Endothelial cell of umbilical vein (primary cell): ENCODE measurements at regions not wholly inside any gene's neighbourhood (a gene's known extent, or its start where the extent isn't known, plus 50 kb on each side); places are given as distances from the start of the nearest gene placed in this dataset.
A peak's percentile ranks its signal among the peaks of the same experiment; 100 is the strongest.

ENCODE experiments used
- BruUV-seq: library from RNA; stranded (reverse); fragments of 400-500 nt; replicated peaks from 2 replicates; lab custom pipeline; 2021; lab: Mats Ljungman, UMichigan
- CTCF ChIA-PET: fragments of 300-600, 350-600 bp; sonication (Branson Sonifier 250); formaldehyde crosslinking; loops from one replicate; lab custom pipeline; 2021; ENCODE audit warnings: antibody characterized with exemption, inconsistent platforms; lab: Charles Lee
- POLR2A ChIA-PET: fragments of 300-600, 350-600 bp; sonication (Branson Sonifier 250); formaldehyde crosslinking; loops from one replicate; lab custom pipeline; 2021; ENCODE audit warnings: antibody characterized with exemption, inconsistent platforms; lab: Charles Lee
- DNase-seq: peaks from one replicate; pipeline ENCODE4 v3.0.0-alpha.2; 2011; ENCODE audit warnings: low read depth, low spot score
- FAIRE-seq: peaks from 2 replicates; lab custom pipeline; 2011; peaks lifted over from hg19 to GRCh38; lab: Jason Lieb, UNC
- H2AFZ ChIP-seq: 2 replicates; pipeline ENCODE4 v1.6.0; 2012; ENCODE audit warnings: low read depth, low read length, control low read depth, inconsistent platforms
- H3K27ac ChIP-seq: 2 replicates; pipeline ENCODE4 v1.5.1; 2011; ENCODE audit warnings: low read depth, mild to moderate bottlenecking, control low read depth, low read length, moderate library complexity; ENCODE audit not compliant: insufficient read depth
- H3K27me3 ChIP-seq, 2 experiments: 2 replicates each; pipeline versions ENCODE4 v1.6.0 to v1.6.1; 2011; ENCODE audit warnings: low read length in 2 of 2, mixed read lengths in 1 of 2; ENCODE audit not compliant: control insufficient read depth in 2 of 2, insufficient read depth in 2 of 2
- H3K36me3 ChIP-seq, 2 experiments: 2 replicates in 1 of 2; 3 replicates in 1 of 2; pipeline ENCODE4 v1.5.1; 2011; ENCODE audit warnings: low read length in 2 of 2, mild to moderate bottlenecking in 1 of 2, moderate library complexity in 1 of 2; ENCODE audit not compliant: control insufficient read depth in 2 of 2, insufficient read depth in 2 of 2; ENCODE audit errors: extremely low read depth in 1 of 2
- H3K4me1 ChIP-seq: 3 replicates; pipeline ENCODE4 v1.5.1; 2011; ENCODE audit warnings: mild to moderate bottlenecking, low read length; ENCODE audit not compliant: control insufficient read depth, insufficient read depth; ENCODE audit errors: extremely low read depth
- H3K4me2 ChIP-seq: 2 replicates; pipeline ENCODE4 v1.6.1; 2011; ENCODE audit warnings: low read length, control low read depth, mixed read lengths; ENCODE audit not compliant: insufficient read depth
- H3K4me3 ChIP-seq, 3 experiments: fragments of 200-600 bp in 1 of 3; sonication (generic), shearing (Covaris generic) in 1 of 3; replicated peaks in 1 of 3; 2 replicates each; pipeline ENCODE4 v1.5.1; 2011 to 2016; ENCODE audit warnings: control low read depth in 3 of 3, low read length in 3 of 3, mild to moderate bottlenecking in 2 of 3, inconsistent platforms in 1 of 3, low read depth in 1 of 3, moderate library complexity in 1 of 3; ENCODE audit not compliant: insufficient read depth in 1 of 3
- H3K79me2 ChIP-seq: 2 replicates; pipeline ENCODE4 v1.6.0; 2012; ENCODE audit warnings: low read length, inconsistent platforms; ENCODE audit not compliant: control insufficient read depth, insufficient read depth
- H3K9ac ChIP-seq: replicated peaks from 2 replicates; pipeline ENCODE3; 2011; ENCODE audit warnings: low read length, control low read depth; ENCODE audit not compliant: insufficient read depth; ENCODE audit errors: extremely low read depth
- H3K9me1 ChIP-seq: replicated peaks from 3 replicates; pipeline ENCODE4 v1.6.0; 2011; ENCODE audit warnings: mild to moderate bottlenecking, low read length; ENCODE audit not compliant: control insufficient read depth, insufficient read depth; ENCODE audit errors: extremely low read depth
- H3K9me3 ChIP-seq: replicated peaks from 2 replicates; pipeline ENCODE4 v1.5.1; 2012; ENCODE audit warnings: low read length, inconsistent platforms; ENCODE audit not compliant: control insufficient read depth, insufficient read depth
- H4K20me1 ChIP-seq: replicated peaks from 2 replicates; pipeline ENCODE3; 2011; ENCODE audit warnings: mild to moderate bottlenecking, low read length; ENCODE audit not compliant: control insufficient read depth, insufficient read depth; ENCODE audit errors: extremely low read depth
- FOS ChIP-seq: IDR thresholded peaks from 2 replicates; pipeline ENCODE4 v1.6.1; 2011; ENCODE audit warnings: mild to moderate bottlenecking, low read length, moderate library complexity, borderline replicate concordance; ENCODE audit not compliant: insufficient read depth
- GATA2 ChIP-seq: IDR thresholded peaks from 2 replicates; pipeline ENCODE4 v1.7.0; 2011; ENCODE audit warnings: low read depth, mild to moderate bottlenecking, moderate library complexity, mixed read lengths, low read length; ENCODE audit not compliant: insufficient read length, insufficient read depth
- JUN ChIP-seq: IDR thresholded peaks from 2 replicates; pipeline ENCODE4 v1.6.1; 2011; ENCODE audit warnings: borderline replicate concordance, low read depth; ENCODE audit not compliant: insufficient read length, insufficient read depth
- POLR2AphosphoS5 ChIP-seq: IDR thresholded peaks from 2 replicates; pipeline ENCODE4 v1.6.1; 2012; ENCODE audit warnings: low read depth, mild to moderate bottlenecking, control low read depth, low read length, moderate library complexity; ENCODE audit not compliant: insufficient read depth
- dilution Hi-C: fragments of 300-500 bp; cut with MboI; formaldehyde crosslinking; loops from one replicate; pipeline ENCODE4 v1.15.0; 2019; ENCODE audit warnings: low sequenced_read_pairs; ENCODE audit not compliant: extremely low pct_ligation_motif_present
- intact Hi-C: fragments of 100-400 bp; cut with micrococcal nuclease; formaldehyde crosslinking; loops from one replicate; pipeline ENCODE4 v1.10.0; 2022
- TF ChIP-seq, protein P1 (sequence below), 2 donors: IDR thresholded peaks; 1 replicate in 1 of 2; 2 replicates in 1 of 2; pipeline ENCODE4 v1.5.1; 2011; ENCODE audit warnings: low read length in 2 of 2, mild to moderate bottlenecking in 2 of 2, moderate library complexity in 2 of 2, control low read depth in 1 of 2, inconsistent platforms in 1 of 2, low read depth in 1 of 2; ENCODE audit not compliant: insufficient read depth in 1 of 2; ENCODE audit errors: extremely low read depth in 1 of 2

DNA sequence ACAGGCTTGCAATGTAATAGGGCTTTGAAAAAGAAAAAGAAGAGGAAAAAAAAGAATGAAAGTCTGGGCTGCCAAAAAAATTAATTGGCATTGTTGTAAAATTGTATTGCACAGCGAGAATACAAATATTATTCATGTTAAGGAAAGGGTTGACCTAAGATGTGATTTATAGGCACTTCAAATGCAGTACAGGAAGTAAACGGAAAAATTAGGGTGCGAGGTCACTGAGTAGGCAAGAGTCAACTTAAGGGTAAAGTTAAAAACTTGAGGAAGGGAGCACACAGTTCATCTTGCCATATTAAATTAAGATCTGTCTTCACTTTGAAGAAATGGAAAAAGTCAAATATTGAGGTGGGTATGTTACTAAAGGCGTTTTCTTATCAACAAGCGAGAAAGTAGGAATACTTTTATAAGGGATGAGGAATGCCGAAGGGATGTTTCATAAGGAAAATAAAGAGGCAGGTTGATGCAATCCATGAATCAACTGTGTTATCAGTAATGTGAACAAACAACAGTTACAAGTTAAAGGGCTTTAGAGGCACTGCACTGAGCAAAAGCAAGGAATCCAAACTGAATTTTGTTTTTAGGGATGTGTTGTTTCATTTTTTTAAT, 123.0 kb downstream of the WT1 start:
- Histone ChIP-seq H3K4me1 (no peaks in the 10 kb centered on the region), H3K4me3 (no peak overlapping the region), H3K27me3 (no peaks in the 10 kb centered on the region), H3K4me2 (no peak overlapping the region), H2AFZ (no peak overlapping the region), H3K27ac (no peak overlapping the region), H4K20me1 (no peaks in the 10 kb centered on the region), H3K79me2 (no peaks in the 10 kb centered on the region), H3K9me1 (no peaks in the 10 kb centered on the region), H3K9ac (no peak overlapping the region), H3K9me3 (no peaks in the 10 kb centered on the region), H3K36me3 (no peaks in the 10 kb centered on the region)
- dilution Hi-C loops: no loop called here
- POLR2A ChIA-PET: no interaction called here
- DNase-seq (peak; percentile 9), FAIRE-seq (no peak)
- TF ChIP-seq JUN (no peak), FOS (peak; percentile 11), POLR2AphosphoS5 (no peak), GATA2 (no peak)
- intact Hi-C loops: no loop called here
- CTCF ChIA-PET: interaction anchor here (0.6 to 1.2 kb wide), 11 partner anchors 9 to 481 kb away, joined by 3 to 31 read pairs (median 6); no protein-coding TSS in a partner anchor
- no TSS peak for BruUV-seq

DNA sequence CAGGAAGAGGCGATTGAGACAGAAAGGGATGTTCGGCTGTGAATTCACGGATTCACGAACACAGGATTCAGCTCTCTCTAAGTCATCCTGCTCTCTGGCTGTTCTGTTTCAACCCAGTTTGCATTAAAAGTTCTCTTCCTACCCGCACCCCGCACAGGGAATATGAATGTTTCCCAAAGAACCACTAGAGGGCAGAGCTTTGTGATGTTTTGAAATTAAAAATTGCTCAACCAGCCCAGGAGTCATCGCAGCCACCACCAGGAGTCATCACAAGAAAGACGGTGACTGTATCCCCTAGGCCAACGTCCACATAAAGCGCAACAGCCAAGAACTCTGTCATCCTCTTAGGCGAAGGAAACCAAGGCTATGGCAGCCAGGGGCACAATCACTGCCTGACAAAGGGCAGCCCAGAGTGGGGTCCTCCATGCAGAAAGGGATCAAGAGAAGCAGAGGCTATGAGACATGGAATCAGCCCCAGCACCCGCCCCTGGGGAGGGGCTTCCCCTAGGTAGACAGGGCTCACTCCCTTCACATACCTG, 122.4 kb downstream of the WT1 start:
- FAIRE-seq (peak; percentile 69), DNase-seq (peak; percentile 51)
- Histone ChIP-seq H2AFZ (no peak overlapping the region), H3K4me3 (no peak overlapping the region), H3K36me3 (no peaks in the 10 kb centered on the region), H3K27ac (no peak overlapping the region), H3K9ac (no peak overlapping the region), H3K27me3 (no peaks in the 10 kb centered on the region), H3K4me1 (no peaks in the 10 kb centered on the region), H3K79me2 (no peaks in the 10 kb centered on the region), H3K4me2 (no peak overlapping the region), H3K9me3 (no peaks in the 10 kb centered on the region), H4K20me1 (no peaks in the 10 kb centered on the region), H3K9me1 (no peaks in the 10 kb centered on the region)
- ChIA-PET POLR2A (no interaction called here), CTCF (interaction anchor here (0.6 to 1.2 kb wide), 11 partner anchors 9 to 480 kb away, joined by 3 to 31 read pairs (median 6); no protein-coding TSS in a partner anchor)
- TF ChIP-seq, protein P1, sequence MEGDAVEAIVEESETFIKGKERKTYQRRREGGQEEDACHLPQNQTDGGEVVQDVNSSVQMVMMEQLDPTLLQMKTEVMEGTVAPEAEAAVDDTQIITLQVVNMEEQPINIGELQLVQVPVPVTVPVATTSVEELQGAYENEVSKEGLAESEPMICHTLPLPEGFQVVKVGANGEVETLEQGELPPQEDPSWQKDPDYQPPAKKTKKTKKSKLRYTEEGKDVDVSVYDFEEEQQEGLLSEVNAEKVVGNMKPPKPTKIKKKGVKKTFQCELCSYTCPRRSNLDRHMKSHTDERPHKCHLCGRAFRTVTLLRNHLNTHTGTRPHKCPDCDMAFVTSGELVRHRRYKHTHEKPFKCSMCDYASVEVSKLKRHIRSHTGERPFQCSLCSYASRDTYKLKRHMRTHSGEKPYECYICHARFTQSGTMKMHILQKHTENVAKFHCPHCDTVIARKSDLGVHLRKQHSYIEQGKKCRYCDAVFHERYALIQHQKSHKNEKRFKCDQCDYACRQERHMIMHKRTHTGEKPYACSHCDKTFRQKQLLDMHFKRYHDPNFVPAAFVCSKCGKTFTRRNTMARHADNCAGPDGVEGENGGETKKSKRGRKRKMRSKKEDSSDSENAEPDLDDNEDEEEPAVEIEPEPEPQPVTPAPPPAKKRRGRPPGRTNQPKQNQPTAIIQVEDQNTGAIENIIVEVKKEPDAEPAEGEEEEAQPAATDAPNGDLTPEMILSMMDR (IDR thresholded peaks at IDR 0.05; ENCODE audit: extremely low read depth in 1 of 2, insufficient read depth in 1 of 2, low read depth in 1 of 2, low read length in 2 of 2): peak; percentile 50 to 64
- TF ChIP-seq FOS: no peak
- no TSS peak for BruUV-seq
- dilution Hi-C loops (no loop called here), intact Hi-C loops (no loop called here)
